Effector memory CD8-positive, alpha-beta T cell (primary cell): ENCODE measurements at regions not wholly inside any gene's neighbourhood (a gene's known extent, or its start where the extent isn't known, plus 50 kb on each side); places are given as distances from the start of the nearest gene placed in this dataset.
A peak's percentile ranks its signal among the peaks of the same experiment; 100 is the strongest.

Experiments used
- ATAC-seq: fragments of 150-1000 bp; cut with Tn5 transposase; replicated peaks from 2 replicates; pipeline ENCODE4 v1.10.0; 2021; ENCODE audit warnings: mild to moderate bottlenecking, moderate library complexity
- DNase-seq, 3 experiments: peaks; one replicate each; pipeline ENCODE4 v3.0.0; 2021
- H3K27ac Mint-ChIP-seq, 2 donors: one replicate each; pipeline ENCODE4 v1.8.0; 2022; ENCODE audit warnings: mild to moderate bottlenecking in 2 of 2, mixed read lengths in 2 of 2, moderate library complexity in 2 of 2
- H3K27me3 Mint-ChIP-seq, 2 donors: one replicate each; pipeline ENCODE4 v1.8.0; 2022; ENCODE audit warnings: mixed read lengths in 2 of 2
- H3K36me3 Mint-ChIP-seq: one replicate; pipeline ENCODE4 v1.8.0; 2022; ENCODE audit warnings: mild to moderate bottlenecking, moderate library complexity, mixed read lengths; ENCODE audit not compliant: insufficient read depth
- H3K4me1 Mint-ChIP-seq, 2 donors: one replicate each; pipeline ENCODE4 v1.8.0; 2022; ENCODE audit warnings: low read depth in 2 of 2, mixed read lengths in 2 of 2
- H3K4me3 Mint-ChIP-seq, 2 donors: one replicate each; pipeline ENCODE4 v1.8.0; 2022; ENCODE audit warnings: mild to moderate bottlenecking in 2 of 2, mixed read lengths in 2 of 2, moderate library complexity in 2 of 2
- H3K9me3 Mint-ChIP-seq, 2 donors: one replicate each; pipeline ENCODE4 v1.8.0; 2022; ENCODE audit warnings: mixed read lengths in 2 of 2

- Mint-ChIP-seq H3K36me3 (no peaks in the 10 kb centered on the region), H3K4me3 (no peak overlapping the region), H3K27me3 (peaks cover 19 to 20% of the 10 kb centered on the region in 2 donors), H3K4me1 (peaks cover 0 to 3% of the 10 kb centered on the region in 2 donors), H3K9me3 (no peaks in the 10 kb centered on the region), H3K27ac (no peak overlapping the region)
- ATAC-seq (no peak), DNase-seq (no peak)
Measured at GRCh38 chr15:92523176-92523575, 129.5 kb downstream of the ST8SIA2 start.

- no peak for ATAC-seq
Measured at GRCh38 chr15:92521624-92522008, 127.9 kb downstream of the ST8SIA2 start.

GRCh38 chr15:92520914-92521623 is 127.4 kb downstream of the ST8SIA2 start:
- H3K4me1 Mint-ChIP-seq, result peaks cover 0 to 3% of the 10 kb centered on the region in 2 donors
- H3K36me3 Mint-ChIP-seq, result no peaks in the 10 kb centered on the region
- no peak overlapping the region for H3K27ac Mint-ChIP-seq
- no peaks in the 10 kb centered on the region for H3K9me3 Mint-ChIP-seq
- peaks cover 3 to 9% of the 10 kb centered on the region in 2 donors for H3K27me3 Mint-ChIP-seq
- ATAC-seq (no peak), DNase-seq (no peak)
- H3K4me3 Mint-ChIP-seq, result no peak overlapping the region

More at GRCh38 chr15:92521624-92522008, 127.9 kb downstream of the ST8SIA2 start:
- Mint-ChIP-seq H3K4me1 (peaks cover 0 to 3% of the 10 kb centered on the region in 2 donors), H3K9me3 (no peaks in the 10 kb centered on the region), H3K36me3 (no peaks in the 10 kb centered on the region), H3K27ac (no peak overlapping the region), H3K27me3 (peaks cover 6 to 9% of the 10 kb centered on the region in 2 donors), H3K4me3 (no peak overlapping the region)
- peak; percentile 5 to 18 (median 7) for DNase-seq

GRCh38 chr15:92519709-92520108 is 126.0 kb downstream of the ST8SIA2 start:
- Mint-ChIP-seq H3K27me3 (peaks cover 10 to 15% of the 10 kb centered on the region in 2 donors), H3K27ac (no peak overlapping the region), H3K4me1 (peaks cover 0 to 3% of the 10 kb centered on the region in 2 donors), H3K9me3 (no peaks in the 10 kb centered on the region), H3K36me3 (no peaks in the 10 kb centered on the region), H3K4me3 (no peak overlapping the region)
- DNase-seq (no peak), ATAC-seq (no peak)
